ENCODE measurements at regions not wholly inside any gene's neighbourhood (a gene's known extent, or its start where the extent isn't known, plus 50 kb on each side); places are given as distances from the start of the nearest gene placed in this dataset.

GRCh38 chr2:5494212-5494611, 198.0 kb upstream of the SOX11 start:
- no peaks in the 10 kb centered on the region for H3K4me1 Mint-ChIP-seq (ENCODE audit: low read depth in 2 of 2)
- ATAC-seq (no peak), DNase-seq (ENCODE audit: low spot score) (no peak)
- no peaks in the 10 kb centered on the region for H3K27me3 Mint-ChIP-seq
- no peak overlapping the region for H3K4me3 Mint-ChIP-seq
- peaks cover 3% of the 10 kb centered on the region for H3K9me3 Mint-ChIP-seq
- H3K27ac Mint-ChIP-seq = no peak overlapping the region
- H3K36me3 Mint-ChIP-seq = no peaks in the 10 kb centered on the region

GRCh38 chr2:5495586-5495985, 196.6 kb upstream of the SOX11 start:
- ATAC-seq = no peak
- Mint-ChIP-seq H3K36me3 (no peaks in the 10 kb centered on the region), H3K4me1 (ENCODE audit: low read depth in 2 of 2) (no peaks in the 10 kb centered on the region), H3K27me3 (no peaks in the 10 kb centered on the region), H3K4me3 (no peak overlapping the region), H3K27ac (no peak overlapping the region), H3K9me3 (peaks cover 3% of the 10 kb centered on the region)
- no peak for DNase-seq (ENCODE audit: low spot score)

- H3K9me3 Mint-ChIP-seq = peaks cover 6% of the 10 kb centered on the region
- no peak overlapping the region for H3K4me3 Mint-ChIP-seq
- H3K4me1 Mint-ChIP-seq (ENCODE audit: low read depth in 2 of 2) = no peaks in the 10 kb centered on the region
- no peaks in the 10 kb centered on the region for H3K36me3 Mint-ChIP-seq
- no peak overlapping the region for H3K27ac Mint-ChIP-seq
- ATAC-seq (no peak), DNase-seq (ENCODE audit: low spot score) (no peak)
- H3K27me3 Mint-ChIP-seq = no peaks in the 10 kb centered on the region
These were observed 194.3 kb upstream of the SOX11 start for GRCh38 chr2:5497874-5498273.

GRCh38 chr2:5501807-5502206, 190.4 kb upstream of the SOX11 start:
- Mint-ChIP-seq H3K4me3 (no peak overlapping the region), H3K9me3 (peaks cover 7% of the 10 kb centered on the region), H3K4me1 (ENCODE audit: low read depth in 2 of 2) (no peaks in the 10 kb centered on the region), H3K27me3 (no peaks in the 10 kb centered on the region), H3K27ac (no peak overlapping the region), H3K36me3 (no peaks in the 10 kb centered on the region)
- ATAC-seq = no peak
- no peak for DNase-seq (ENCODE audit: low spot score)

GRCh38 chr2:5502385-5502784, 189.8 kb upstream of the SOX11 start:
- Mint-ChIP-seq H3K36me3 (no peaks in the 10 kb centered on the region), H3K27ac (no peak overlapping the region), H3K9me3 (peaks cover 7% of the 10 kb centered on the region), H3K4me3 (no peak overlapping the region), H3K27me3 (no peaks in the 10 kb centered on the region), H3K4me1 (ENCODE audit: low read depth in 2 of 2) (no peaks in the 10 kb centered on the region)
- ATAC-seq (no peak), DNase-seq (ENCODE audit: low spot score) (no peak)

- H3K4me3 Mint-ChIP-seq = no peak overlapping the region
- H3K36me3 Mint-ChIP-seq = no peaks in the 10 kb centered on the region
- H3K4me1 Mint-ChIP-seq (ENCODE audit: low read depth in 2 of 2) = no peaks in the 10 kb centered on the region
- H3K27ac Mint-ChIP-seq = no peak overlapping the region
- H3K9me3 Mint-ChIP-seq = peaks cover 7% of the 10 kb centered on the region
- H3K27me3 Mint-ChIP-seq = no peaks in the 10 kb centered on the region
- no peak for DNase-seq (ENCODE audit: low spot score)
- ATAC-seq = no peak
These were observed 187.4 kb upstream of the SOX11 start for GRCh38 chr2:5504756-5505155.

GRCh38 chr2:5507367-5507766, 184.8 kb upstream of the SOX11 start:
- DNase-seq (ENCODE audit: low spot score) (no peak), ATAC-seq (no peak)
- H3K4me3 Mint-ChIP-seq = no peak overlapping the region
- H3K27ac Mint-ChIP-seq = no peak overlapping the region
- H3K27me3 Mint-ChIP-seq = no peaks in the 10 kb centered on the region
- no peaks in the 10 kb centered on the region for H3K4me1 Mint-ChIP-seq (ENCODE audit: low read depth in 2 of 2)
- peaks cover 3% of the 10 kb centered on the region for H3K9me3 Mint-ChIP-seq
- H3K36me3 Mint-ChIP-seq = no peaks in the 10 kb centered on the region

GRCh38 chr2:5509362-5509761, 182.8 kb upstream of the SOX11 start:
- ATAC-seq (peak; percentile 24 to 27), DNase-seq (ENCODE audit: low spot score) (no peak)
- Mint-ChIP-seq H3K27ac (no peak overlapping the region), H3K4me3 (no peak overlapping the region), H3K4me1 (ENCODE audit: low read depth in 2 of 2) (no peaks in the 10 kb centered on the region), H3K36me3 (no peaks in the 10 kb centered on the region), H3K9me3 (no peaks in the 10 kb centered on the region), H3K27me3 (no peaks in the 10 kb centered on the region)

- Mint-ChIP-seq H3K27me3 (no peaks in the 10 kb centered on the region), H3K27ac (no peak overlapping the region), H3K4me3 (no peak overlapping the region), H3K4me1 (ENCODE audit: low read depth in 2 of 2) (no peaks in the 10 kb centered on the region), H3K36me3 (no peaks in the 10 kb centered on the region), H3K9me3 (no peaks in the 10 kb centered on the region)
- DNase-seq (ENCODE audit: low spot score) (no peak), ATAC-seq (peak in 1 of 2 donors; percentile 33)
These were observed 182.1 kb upstream of the SOX11 start for GRCh38 chr2:5510082-5510481.

GRCh38 chr2:5515693-5516092, 176.5 kb upstream of the SOX11 start:
- ATAC-seq (no peak), DNase-seq (ENCODE audit: low spot score) (no peak)
- Mint-ChIP-seq H3K4me3 (no peak overlapping the region), H3K27me3 (no peaks in the 10 kb centered on the region), H3K9me3 (no peaks in the 10 kb centered on the region), H3K4me1 (ENCODE audit: low read depth in 2 of 2) (no peaks in the 10 kb centered on the region), H3K36me3 (no peaks in the 10 kb centered on the region), H3K27ac (no peak overlapping the region)

GRCh38 chr2:5519286-5519685, 172.9 kb upstream of the SOX11 start:
- Mint-ChIP-seq H3K27ac (no peak overlapping the region), H3K27me3 (no peaks in the 10 kb centered on the region), H3K4me1 (ENCODE audit: low read depth in 2 of 2) (no peaks in the 10 kb centered on the region), H3K9me3 (peaks cover 4% of the 10 kb centered on the region), H3K4me3 (no peak overlapping the region), H3K36me3 (no peaks in the 10 kb centered on the region)
- DNase-seq (ENCODE audit: low spot score) (no peak), ATAC-seq (no peak)

GRCh38 chr2:5520463-5520972, 171.7 kb upstream of the SOX11 start:
- DNase-seq (ENCODE audit: low spot score) (no peak), ATAC-seq (no peak)
- Mint-ChIP-seq H3K27ac (no peak overlapping the region), H3K4me1 (ENCODE audit: low read depth in 2 of 2) (no peaks in the 10 kb centered on the region), H3K9me3 (peaks cover 4% of the 10 kb centered on the region), H3K36me3 (no peaks in the 10 kb centered on the region), H3K4me3 (no peak overlapping the region), H3K27me3 (no peaks in the 10 kb centered on the region)

- H3K27ac Mint-ChIP-seq = no peak overlapping the region
- H3K9me3 Mint-ChIP-seq = peaks cover 4% of the 10 kb centered on the region
- no peak overlapping the region for H3K4me3 Mint-ChIP-seq
These were observed 170.7 kb upstream of the SOX11 start for GRCh38 chr2:5521461-5521860.

GRCh38 chr2:5524551-5524950, 167.6 kb upstream of the SOX11 start:
- DNase-seq (ENCODE audit: low spot score) (no peak), ATAC-seq (no peak)
- Mint-ChIP-seq H3K27ac (no peak overlapping the region), H3K4me3 (no peak overlapping the region), H3K36me3 (no peaks in the 10 kb centered on the region), H3K27me3 (no peaks in the 10 kb centered on the region), H3K4me1 (ENCODE audit: low read depth in 2 of 2) (no peaks in the 10 kb centered on the region), H3K9me3 (peaks cover 4% of the 10 kb centered on the region)

More at GRCh38 chr2:5521461-5521860, 170.7 kb upstream of the SOX11 start:
- DNase-seq (ENCODE audit: low spot score) (no peak), ATAC-seq (no peak)
- Mint-ChIP-seq H3K4me1 (ENCODE audit: low read depth in 2 of 2) (no peaks in the 10 kb centered on the region), H3K36me3 (no peaks in the 10 kb centered on the region), H3K27me3 (no peaks in the 10 kb centered on the region)

GRCh38 chr2:5528706-5529105, 163.5 kb upstream of the SOX11 start:
- DNase-seq (ENCODE audit: low spot score) = no peak
- H3K9me3 Mint-ChIP-seq = peaks cover 3% of the 10 kb centered on the region
- ATAC-seq = no peak
- no peak overlapping the region for H3K27ac Mint-ChIP-seq
- H3K36me3 Mint-ChIP-seq = no peaks in the 10 kb centered on the region
- H3K4me3 Mint-ChIP-seq = no peak overlapping the region
- H3K27me3 Mint-ChIP-seq = no peaks in the 10 kb centered on the region
- no peaks in the 10 kb centered on the region for H3K4me1 Mint-ChIP-seq (ENCODE audit: low read depth in 2 of 2)
